NCI-H345 treated with DMSO at 0.1 percent for 48 hours (cell line): ENCODE measurements at regions not wholly inside any gene's neighbourhood (a gene's known extent, or its start where the extent isn't known, plus 50 kb on each side); places are given as distances from the start of the nearest gene placed in this dataset.

Source experiments
- DNase-seq: peaks from one replicate; lab custom pipeline; 2025; ENCODE audit not compliant: unreplicated experiment; lab: John Stamatoyannopoulos, UW

- DNase-seq = no peak
Measured at GRCh38 chr11:70756756-70757155, 358.4 kb downstream of the CTTN start.

GRCh38 chr11:70757241-70757640 lies 358.9 kb downstream of the CTTN start:
- DNase-seq = no peak

DNA sequence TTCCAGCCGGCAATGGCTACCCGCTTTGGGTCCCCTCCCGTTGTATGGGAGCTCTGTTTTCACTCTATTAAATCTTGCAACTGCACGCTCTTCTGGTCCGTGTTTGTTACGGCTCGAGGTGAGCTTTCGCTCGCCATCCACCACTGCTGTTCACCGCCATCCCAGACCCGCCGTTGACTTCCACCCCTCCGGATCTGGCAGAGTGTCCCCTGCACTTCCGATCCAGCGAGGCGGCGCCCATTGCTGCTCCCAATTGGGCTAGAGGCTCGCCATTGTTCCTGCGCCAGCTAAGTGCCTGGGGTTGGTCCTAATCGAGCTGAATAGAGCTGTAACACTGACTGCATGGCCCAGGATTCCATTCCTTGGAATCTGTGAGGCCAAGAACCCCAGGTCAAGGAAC lies 359.9 kb downstream of the CTTN start:
- DNase-seq = no peak

DNA sequence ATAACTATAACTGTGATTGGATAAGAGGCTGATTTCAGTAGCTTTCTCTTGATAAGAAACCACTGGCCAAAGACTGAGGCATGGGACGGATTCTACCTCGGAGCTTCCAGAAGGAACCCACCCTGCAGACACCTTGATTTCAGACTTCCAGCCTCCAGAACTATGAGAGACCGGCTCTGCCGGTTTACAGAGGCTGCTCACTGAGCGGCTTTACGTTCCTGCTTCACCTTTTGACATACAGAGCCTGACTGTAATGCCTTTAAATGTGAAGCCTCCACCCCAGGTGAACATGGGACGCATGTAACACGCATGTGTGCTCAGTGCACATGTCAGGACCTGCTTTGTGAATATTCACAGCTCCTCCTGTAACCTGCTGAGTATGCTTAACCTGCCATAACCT lies 361.5 kb downstream of the CTTN start:
- DNase-seq = peak; percentile 57

GRCh38 chr11:70760416-70761020 lies 362.2 kb downstream of the CTTN start:
- peak; percentile 57 for DNase-seq

DNA sequence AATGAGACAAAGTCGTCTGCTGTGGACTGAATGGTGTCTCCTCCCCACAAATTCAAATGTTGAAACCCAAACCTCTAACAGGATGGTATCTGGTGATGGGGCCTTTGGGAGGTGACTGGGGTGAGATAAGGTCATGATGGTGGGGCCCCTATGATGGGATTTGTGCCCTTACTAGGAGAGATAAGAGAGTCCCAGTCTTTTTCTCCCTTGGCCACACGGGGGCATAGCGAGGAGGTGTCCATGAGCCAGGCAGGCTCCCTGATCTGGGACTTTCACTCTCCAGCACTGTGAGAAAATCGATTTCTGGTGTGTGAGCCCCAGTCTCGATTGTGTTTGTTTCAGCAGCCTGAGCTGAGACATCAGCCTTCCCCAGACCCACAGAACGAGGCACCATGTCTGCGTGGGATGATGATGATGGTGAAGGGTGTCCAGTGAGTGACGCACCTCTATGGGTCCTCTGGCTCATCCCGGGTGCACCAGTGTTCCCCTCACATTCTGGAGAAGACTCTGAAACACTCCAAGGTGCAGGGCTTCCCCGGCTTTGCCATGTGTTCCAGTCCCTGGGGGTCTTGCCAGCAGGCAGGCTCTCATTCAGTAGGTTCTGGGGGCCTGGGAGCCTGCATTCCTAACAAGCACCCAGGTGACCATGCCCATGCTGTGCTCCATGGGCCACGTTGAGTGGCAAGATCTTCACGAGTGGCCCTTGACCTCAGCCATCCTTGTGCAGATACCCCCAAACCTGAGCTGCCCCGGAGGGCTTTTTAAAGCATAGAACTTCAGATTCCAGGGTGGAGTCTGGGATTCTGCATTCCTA lies 363.0 kb downstream of the CTTN start:
- no peak for DNase-seq

DNA sequence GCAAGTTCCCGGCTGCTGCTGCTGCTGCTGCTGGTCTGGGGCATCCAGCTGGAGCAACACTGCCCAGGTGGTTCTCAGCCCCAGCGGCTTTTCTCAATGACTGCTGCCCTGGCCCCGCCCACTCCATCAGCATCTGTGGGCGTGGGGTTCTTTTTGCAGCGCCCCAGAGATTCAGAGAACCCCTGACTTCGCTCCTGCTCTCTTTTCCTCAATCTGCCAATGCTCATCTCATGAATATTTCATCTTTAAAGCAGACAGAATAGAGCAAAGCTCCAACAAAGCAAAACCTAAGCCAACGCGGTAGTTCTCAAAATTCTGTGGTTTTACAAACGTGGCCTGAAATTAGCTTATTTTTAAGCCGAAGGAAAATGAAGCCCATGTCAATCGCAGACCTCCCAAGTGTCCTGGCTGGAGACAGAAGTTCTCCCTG lies 363.6 kb downstream of the CTTN start:
- no peak for DNase-seq

- DNase-seq = no peak
Measured at GRCh38 chr11:70762810-70763209, 364.5 kb downstream of the CTTN start.

DNA sequence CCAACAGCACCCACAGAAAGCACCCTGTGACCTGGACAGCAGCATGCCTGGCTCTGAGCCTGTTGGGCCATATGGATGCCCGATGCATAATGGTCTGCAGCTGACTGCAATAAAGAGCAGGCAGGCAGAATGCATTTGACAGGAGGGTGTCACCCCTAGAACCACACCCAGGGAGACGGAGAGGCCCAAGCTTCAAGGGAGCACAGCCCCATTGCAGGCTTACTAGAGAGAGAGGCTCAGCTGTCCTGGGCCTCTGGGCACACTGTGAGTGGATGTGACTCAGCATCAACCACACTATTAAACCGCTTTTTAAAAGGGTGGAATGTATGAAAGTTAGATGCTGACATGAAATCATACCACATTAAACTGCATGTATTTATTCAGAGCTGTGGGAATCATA lies 365.3 kb downstream of the CTTN start:
- no peak for DNase-seq

GRCh38 chr11:70764356-70764905 lies 366.1 kb downstream of the CTTN start:
- DNase-seq = no peak

- DNase-seq = no peak
Measured at GRCh38 chr11:70766901-70767300, 368.6 kb downstream of the CTTN start.

GRCh38 chr11:70768346-70769095 lies 370.2 kb downstream of the CTTN start:
- no peak for DNase-seq

GRCh38 chr11:70769106-70769505 lies 370.8 kb downstream of the CTTN start:
- no peak for DNase-seq

DNA sequence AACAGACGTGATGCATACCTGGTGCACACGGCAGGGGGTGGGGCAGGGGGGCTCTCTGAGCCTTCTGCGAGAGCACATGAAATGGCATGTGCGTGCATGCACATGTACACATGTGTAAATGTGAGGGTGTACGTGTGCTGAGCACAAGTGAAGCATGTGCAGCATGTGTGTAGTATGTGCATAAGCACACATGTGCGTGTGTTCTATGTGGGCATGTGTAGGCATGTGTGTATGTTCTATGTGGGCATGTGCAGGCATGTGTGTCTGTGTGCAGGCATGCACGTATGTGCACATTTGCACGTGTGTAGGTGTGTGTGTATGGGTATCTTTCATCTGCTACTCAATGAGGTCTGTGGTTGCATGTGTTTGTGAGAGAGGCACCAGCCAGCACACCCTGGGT lies 371.2 kb downstream of the CTTN start:
- no peak for DNase-seq

DNA sequence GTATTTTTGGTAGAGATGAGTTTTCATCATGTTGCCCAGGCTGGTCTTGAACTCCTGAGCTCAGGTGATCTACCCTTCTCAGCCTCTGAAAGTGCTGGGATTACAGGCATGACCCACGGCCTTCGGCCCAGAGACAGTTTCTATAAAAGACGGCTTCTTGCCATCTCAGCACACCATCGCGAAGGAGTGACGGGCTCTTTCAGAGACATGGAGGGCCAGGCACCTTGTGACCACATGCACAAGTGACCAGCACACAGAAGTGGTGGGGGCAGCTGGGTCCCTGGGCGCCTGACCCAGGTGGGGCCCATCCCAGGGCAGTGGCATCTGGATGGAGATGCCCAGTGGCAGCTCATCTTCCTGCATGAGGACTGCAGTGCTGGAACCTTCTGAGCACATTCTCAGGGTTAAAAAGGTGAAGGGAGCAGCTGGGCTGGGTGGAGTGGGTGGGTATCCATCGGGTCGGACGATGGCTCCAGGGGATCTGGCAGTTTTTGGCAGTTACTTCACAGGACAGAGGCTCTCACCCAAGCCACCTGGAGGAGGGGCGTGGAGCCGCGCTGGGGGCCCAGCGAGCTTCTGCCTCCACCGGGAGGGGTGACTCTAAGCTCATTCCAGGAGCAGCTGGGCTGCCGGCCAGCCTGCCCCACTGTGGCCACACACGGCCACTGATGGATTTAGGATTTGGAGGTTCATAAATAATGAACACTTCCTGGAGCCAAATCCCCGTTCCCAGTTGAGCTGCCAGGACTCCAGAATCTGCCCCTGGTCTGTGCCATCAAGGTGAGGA lies 373.0 kb downstream of the CTTN start:
- no peak for DNase-seq

GRCh38 chr11:70772950-70773349 lies 374.6 kb downstream of the CTTN start:
- DNase-seq = no peak

- no peak for DNase-seq
Measured at GRCh38 chr11:70775386-70776075, 377.2 kb downstream of the CTTN start.

GRCh38 chr11:70776914-70777532 lies 378.7 kb downstream of the CTTN start:
- DNase-seq = no peak

DNA sequence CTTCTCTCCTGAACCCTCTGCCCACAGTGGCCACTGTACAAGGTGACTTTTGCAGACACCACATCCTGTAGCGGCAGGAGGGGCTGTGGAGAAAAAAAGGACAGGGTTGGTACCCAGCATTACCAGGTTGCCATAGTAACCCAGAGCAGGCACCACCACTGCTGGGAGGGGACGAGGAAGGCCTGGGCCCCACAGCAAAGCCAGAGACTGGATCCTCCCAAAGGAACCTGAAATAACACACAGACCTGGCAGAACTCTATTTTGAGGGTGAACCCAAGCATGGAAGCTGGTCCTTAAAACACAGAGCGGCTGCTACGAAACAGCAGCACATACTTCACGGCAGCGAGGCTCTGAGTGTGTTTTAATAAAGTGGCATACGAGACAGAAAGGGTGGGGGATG lies 380.6 kb downstream of the CTTN start:
- no peak for DNase-seq
